ENCODE measurements at regions not wholly inside any gene's neighbourhood (a gene's known extent, or its start where the extent isn't known, plus 50 kb on each side); places are given as distances from the start of the nearest gene placed in this dataset.

- TF ChIP-seq CTCF (IDR thresholded peaks at IDR 0.05; ENCODE audit: low read depth, low read length), result no peak
- no peak for TF ChIP-seq EZH2phosphoT487 (IDR thresholded peaks at IDR 0.05; ENCODE audit: low read depth)
Observed at GRCh38 chr2:221857719-221858118, 285.6 kb upstream of the EPHA4 start.
